ENCODE measurements at regions not wholly inside any gene's neighbourhood (a gene's known extent, or its start where the extent isn't known, plus 50 kb on each side); places are given as distances from the start of the nearest gene placed in this dataset.
"Not testable (repeated sequence)": the region's sequence is repeated elsewhere in the genome, so short reads cannot be mapped to it uniquely, and the experiment has no call there.

- DNase-seq (ENCODE audit: low spot score) = no peak
Measured at GRCh38 chr13:58619396-58620113, 988.0 kb downstream of the PCDH17 start.

GRCh38 chr13:58620176-58620575, 988.6 kb downstream of the PCDH17 start:
- no peak for DNase-seq (ENCODE audit: low spot score)

GRCh38 chr13:58625703-58626389, 994.3 kb downstream of the PCDH17 start:
- no peak for DNase-seq (ENCODE audit: low spot score)

GRCh38 chr13:58630794-58631193, 999.2 kb downstream of the PCDH17 start:
- no peak for DNase-seq (ENCODE audit: low spot score)

- no peak for DNase-seq (ENCODE audit: low spot score)
Measured at GRCh38 chr13:58633226-58633625, 1001.7 kb downstream of the PCDH17 start.

- no peak for DNase-seq (ENCODE audit: low spot score)
Measured at GRCh38 chr13:58655086-58655485, 1023.5 kb downstream of the PCDH17 start.

GRCh38 chr13:58660826-58661225, 1029.3 kb downstream of the PCDH17 start:
- no peak for DNase-seq (ENCODE audit: low spot score)

- no peak for DNase-seq (ENCODE audit: low spot score)
Measured at GRCh38 chr13:58666331-58666730, 1034.8 kb downstream of the PCDH17 start.

- no peak for DNase-seq (ENCODE audit: low spot score)
Measured at GRCh38 chr13:58667096-58667495, 1035.6 kb downstream of the PCDH17 start.

- DNase-seq (ENCODE audit: low spot score) = no peak
Measured at GRCh38 chr13:58680115-58680514, 1048.6 kb downstream of the PCDH17 start.

- DNase-seq (ENCODE audit: low spot score) = no peak
Measured at GRCh38 chr13:58682616-58683015, 1051.1 kb downstream of the PCDH17 start.

GRCh38 chr13:58687148-58687547, 1055.6 kb downstream of the PCDH17 start:
- DNase-seq (ENCODE audit: low spot score) = no peak

GRCh38 chr13:58698531-58698930, 1067.0 kb downstream of the PCDH17 start:
- no peak for DNase-seq (ENCODE audit: low spot score)

GRCh38 chr13:58704953-58705352, 1073.4 kb downstream of the PCDH17 start:
- no peak for DNase-seq (ENCODE audit: low spot score)

GRCh38 chr13:58706421-58706820, 1074.9 kb downstream of the PCDH17 start:
- no peak for DNase-seq (ENCODE audit: low spot score)

GRCh38 chr13:58712191-58712590, 1080.6 kb downstream of the PCDH17 start:
- no peak for DNase-seq (ENCODE audit: low spot score)

- not testable (repeated sequence) for DNase-seq (ENCODE audit: low spot score)
Measured at GRCh38 chr13:58714016-58714415, 1082.5 kb downstream of the PCDH17 start.

GRCh38 chr13:58721273-58721672, 1089.7 kb downstream of the PCDH17 start:
- no peak for DNase-seq (ENCODE audit: low spot score)

GRCh38 chr13:58728126-58728525, 1096.6 kb downstream of the PCDH17 start:
- DNase-seq (ENCODE audit: low spot score) = no peak

- DNase-seq (ENCODE audit: low spot score) = no peak
Measured at GRCh38 chr13:58729361-58729760, 1097.8 kb downstream of the PCDH17 start.

GRCh38 chr13:58744686-58745085, 1113.1 kb downstream of the PCDH17 start:
- no peak for DNase-seq (ENCODE audit: low spot score)

GRCh38 chr13:58767566-58767965, 1136.0 kb downstream of the PCDH17 start:
- DNase-seq (ENCODE audit: low spot score) = no peak

GRCh38 chr13:58773280-58773859, 1141.8 kb downstream of the PCDH17 start:
- DNase-seq (ENCODE audit: low spot score) = no peak
